CD14-positive monocyte (primary cell): ENCODE measurements at regions not wholly inside any gene's neighbourhood (a gene's known extent, or its start where the extent isn't known, plus 50 kb on each side); places are given as distances from the start of the nearest gene placed in this dataset.

Experiments used
- DNase-seq, 3 donors: peaks; one replicate each; pipeline ENCODE4 v3.0.0-alpha.2; 2011 to 2022
- H2AFZ ChIP-seq: 2 replicates; pipeline ENCODE4 v1.6.0; 2012; ENCODE audit warnings: mild to moderate bottlenecking, low read depth, low read length, inconsistent platforms; ENCODE audit not compliant: insufficient read depth, poor library complexity, severe bottlenecking
- H3K27ac ChIP-seq, 2 donors: 1 replicate in 1 of 2; 2 replicates in 1 of 2; pipeline ENCODE4 v1.5.1; 2012 to 2013; ENCODE audit warnings: low read length in 2 of 2, control low read depth in 1 of 2, inconsistent platforms in 1 of 2, low read depth in 1 of 2, mild to moderate bottlenecking in 1 of 2
- H3K27me3 ChIP-seq, 2 donors: one replicate each; pipeline versions ENCODE4 v1.6.0 to v1.6.1; 2011 to 2013; ENCODE audit warnings: low read length in 2 of 2; ENCODE audit not compliant: control insufficient read depth in 2 of 2, insufficient read depth in 2 of 2
- H3K36me3 ChIP-seq, 2 donors: replicated peaks in 1 of 2; 1 replicate in 1 of 2; 2 replicates in 1 of 2; pipeline versions ENCODE4 v1.5.1 to v1.6.1; 2012 to 2013; ENCODE audit warnings: low read length in 2 of 2, control low read depth in 1 of 2, inconsistent platforms in 1 of 2, mild to moderate bottlenecking in 1 of 2; ENCODE audit not compliant: insufficient read depth in 2 of 2, control insufficient read depth in 1 of 2
- H3K4me1 ChIP-seq, 2 donors: 1 replicate in 1 of 2; 2 replicates in 1 of 2; pipeline versions ENCODE4 v1.5.1 to v1.6.1; 2012 to 2013; ENCODE audit warnings: low read length in 2 of 2, control low read depth in 1 of 2, inconsistent platforms in 1 of 2, mild to moderate bottlenecking in 1 of 2, moderate library complexity in 1 of 2; ENCODE audit not compliant: insufficient read depth in 2 of 2, control insufficient read depth in 1 of 2
- H3K4me2 ChIP-seq: replicated peaks from 2 replicates; pipeline ENCODE3; 2012; ENCODE audit warnings: low read length, moderate library complexity, mild to moderate bottlenecking; ENCODE audit not compliant: poor library complexity, severe bottlenecking; ENCODE audit errors: extremely low read depth
- H3K4me3 ChIP-seq, 3 experiments: fragments of 200-600 bp in 1 of 3; sonication (generic) in 1 of 3; replicated peaks in 1 of 3; 1 replicate in 2 of 3; 2 replicates in 1 of 3; pipeline ENCODE4 v1.5.1; 2011 to 2013; ENCODE audit warnings: low read length in 3 of 3, mild to moderate bottlenecking in 3 of 3, control low read depth in 2 of 3, low read depth in 2 of 3, inconsistent platforms in 1 of 3, moderate library complexity in 1 of 3
- H3K79me2 ChIP-seq: 2 replicates; pipeline ENCODE4 v1.6.0; 2012; ENCODE audit warnings: mild to moderate bottlenecking, control low read depth, inconsistent platforms, low read length, moderate library complexity; ENCODE audit not compliant: insufficient read depth
- H3K9ac ChIP-seq: 2 replicates; pipeline ENCODE4 v1.6.0; 2017; ENCODE audit warnings: low read length, mild to moderate bottlenecking; ENCODE audit not compliant: insufficient read depth, poor library complexity, severe bottlenecking
- H3K9me3 ChIP-seq, 2 donors: replicated peaks in 1 of 2; 1 replicate in 1 of 2; 2 replicates in 1 of 2; pipeline versions ENCODE4 v1.5.1 to v1.6.1; 2012 to 2013; ENCODE audit warnings: low read length in 2 of 2, control low read depth in 1 of 2; ENCODE audit not compliant: control insufficient read depth in 1 of 2, insufficient read depth in 1 of 2
- H4K20me1 ChIP-seq: 2 replicates; pipeline ENCODE4 v1.6.0; 2012; ENCODE audit warnings: mild to moderate bottlenecking, low read length, control low read depth, moderate library complexity; ENCODE audit not compliant: insufficient read depth
- H3K27ac Mint-ChIP-seq, 7 donors: one replicate each; pipeline ENCODE4 v1.8.0; 2020; ENCODE audit warnings: mild to moderate bottlenecking in 7 of 7, mixed read lengths in 7 of 7, moderate library complexity in 6 of 7, inconsistent platforms in 2 of 7
- H3K27me3 Mint-ChIP-seq, 3 donors: one replicate each; pipeline ENCODE4 v1.8.0; 2021 to 2022; ENCODE audit warnings: low read depth in 3 of 3, mild to moderate bottlenecking in 3 of 3, mixed read lengths in 3 of 3, moderate library complexity in 3 of 3, inconsistent platforms in 1 of 3
- H3K36me3 Mint-ChIP-seq, 2 donors: one replicate each; pipeline ENCODE4 v1.8.0; 2020; ENCODE audit warnings: mixed read lengths in 2 of 2, inconsistent platforms in 1 of 2, mild to moderate bottlenecking in 1 of 2
- H3K4me1 Mint-ChIP-seq: one replicate; pipeline ENCODE4 v1.8.0; 2020; ENCODE audit warnings: mild to moderate bottlenecking, mixed read lengths
- H3K4me3 Mint-ChIP-seq, 2 donors: one replicate each; pipeline ENCODE4 v1.8.0; 2020; ENCODE audit warnings: mild to moderate bottlenecking in 2 of 2, mixed read lengths in 2 of 2, moderate library complexity in 1 of 2
- H3K9me3 Mint-ChIP-seq, 7 donors: one replicate each; pipeline ENCODE4 v1.8.0; 2020 to 2022; ENCODE audit warnings: mixed read lengths in 7 of 7, mild to moderate bottlenecking in 6 of 7, moderate library complexity in 6 of 7, inconsistent platforms in 2 of 7
- WGBS: methylation state at CpG from one replicate; pipeline ENCODE4 v1.1.5; 2013; ENCODE audit warnings: missing lambda C conversion rate; ENCODE audit not compliant: insufficient coverage; 5-methylcytosine and 5-hydroxymethylcytosine counted together
- intact Hi-C, 2 donors: fragments of 100-400 bp; cut with micrococcal nuclease; formaldehyde crosslinking; loops; one replicate each; pipeline versions ENCODE4 v1.15.0 to v1.15.1; 2023
- TF ChIP-seq, protein P1 (sequence below): fragments of 200-600 bp; IDR thresholded peaks from one replicate; pipeline ENCODE4 v1.8.0; 2022; ENCODE audit warnings: antibody characterized with exemption, mild to moderate bottlenecking

GRCh38 chr1:148310807-148311206, 158.7 kb upstream of the NBPF11 start:
- DNase-seq, result no peak
- peaks cover 36% of the 10 kb centered on the region for H3K4me1 Mint-ChIP-seq
- peaks cover 16 to 24% of the 10 kb centered on the region in 2 donors for H3K9me3 ChIP-seq
- H3K4me1 ChIP-seq, result peaks cover 25 to 33% of the 10 kb centered on the region in 2 donors
- TF ChIP-seq, protein P1, sequence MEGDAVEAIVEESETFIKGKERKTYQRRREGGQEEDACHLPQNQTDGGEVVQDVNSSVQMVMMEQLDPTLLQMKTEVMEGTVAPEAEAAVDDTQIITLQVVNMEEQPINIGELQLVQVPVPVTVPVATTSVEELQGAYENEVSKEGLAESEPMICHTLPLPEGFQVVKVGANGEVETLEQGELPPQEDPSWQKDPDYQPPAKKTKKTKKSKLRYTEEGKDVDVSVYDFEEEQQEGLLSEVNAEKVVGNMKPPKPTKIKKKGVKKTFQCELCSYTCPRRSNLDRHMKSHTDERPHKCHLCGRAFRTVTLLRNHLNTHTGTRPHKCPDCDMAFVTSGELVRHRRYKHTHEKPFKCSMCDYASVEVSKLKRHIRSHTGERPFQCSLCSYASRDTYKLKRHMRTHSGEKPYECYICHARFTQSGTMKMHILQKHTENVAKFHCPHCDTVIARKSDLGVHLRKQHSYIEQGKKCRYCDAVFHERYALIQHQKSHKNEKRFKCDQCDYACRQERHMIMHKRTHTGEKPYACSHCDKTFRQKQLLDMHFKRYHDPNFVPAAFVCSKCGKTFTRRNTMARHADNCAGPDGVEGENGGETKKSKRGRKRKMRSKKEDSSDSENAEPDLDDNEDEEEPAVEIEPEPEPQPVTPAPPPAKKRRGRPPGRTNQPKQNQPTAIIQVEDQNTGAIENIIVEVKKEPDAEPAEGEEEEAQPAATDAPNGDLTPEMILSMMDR, result no peak
- H3K4me3 Mint-ChIP-seq, result peak overlapping the region in 1 of 2 donors; percentile 22
- intact Hi-C loops, result no loop called here
- peaks cover 0 to 2% of the 10 kb centered on the region in 2 donors for H3K36me3 Mint-ChIP-seq
- H3K9ac ChIP-seq, result no peak overlapping the region
- no peaks in the 10 kb centered on the region for H3K36me3 ChIP-seq
- no peaks in the 10 kb centered on the region for H3K79me2 ChIP-seq
- H3K27me3 ChIP-seq, result peaks cover 0 to 22% of the 10 kb centered on the region in 2 donors
- H3K27ac ChIP-seq, result no peak overlapping the region
- H3K27me3 Mint-ChIP-seq, result peaks cover 9 to 21% (median 12%) of the 10 kb centered on the region in 3 donors
- H3K4me3 ChIP-seq, result no peak overlapping the region
- H4K20me1 ChIP-seq, result no peaks in the 10 kb centered on the region
- H3K9me3 Mint-ChIP-seq, result peaks cover 13 to 29% (median 24%) of the 10 kb centered on the region in 7 donors
- H3K4me2 ChIP-seq, result no peak overlapping the region
- H2AFZ ChIP-seq, result no peak overlapping the region
- H3K27ac Mint-ChIP-seq, result no peak overlapping the region

- Mint-ChIP-seq H3K36me3 (peaks cover 0 to 2% of the 10 kb centered on the region in 2 donors), H3K27me3 (peaks cover 11 to 21% (median 12%) of the 10 kb centered on the region in 3 donors), H3K27ac (no peak overlapping the region), H3K4me3 (peak overlapping the region in 1 of 2 donors; percentile 48), H3K4me1 (peaks cover 36% of the 10 kb centered on the region), H3K9me3 (peaks cover 13 to 29% (median 24%) of the 10 kb centered on the region in 7 donors)
- WGBS, result 64% methylated on average over 37 of the region's 37 CpGs
- peaks cover 0 to 22% of the 10 kb centered on the region in 2 donors for H3K27me3 ChIP-seq
- intact Hi-C loops, result no loop called here
- H3K4me3 ChIP-seq, result no peak overlapping the region
- no peaks in the 10 kb centered on the region for H4K20me1 ChIP-seq
- no peak overlapping the region for H3K4me2 ChIP-seq
- no peaks in the 10 kb centered on the region for H3K79me2 ChIP-seq
- no peak overlapping the region for H2AFZ ChIP-seq
- no peak overlapping the region for H3K27ac ChIP-seq
- DNase-seq, result no peak
- peaks cover 25 to 33% of the 10 kb centered on the region in 2 donors for H3K4me1 ChIP-seq
- no peaks in the 10 kb centered on the region for H3K36me3 ChIP-seq
- TF ChIP-seq, protein P1, result no peak
- no peak overlapping the region for H3K9ac ChIP-seq
- H3K9me3 ChIP-seq, result peaks cover 16 to 24% of the 10 kb centered on the region in 2 donors
Measured at GRCh38 chr1:148309940-148310500, 157.9 kb upstream of the NBPF11 start.
